ENCODE measurements at regions not wholly inside any gene's neighbourhood (a gene's known extent, or its start where the extent isn't known, plus 50 kb on each side); places are given as distances from the start of the nearest gene placed in this dataset.
"Not testable (repeated sequence)": the region's sequence is repeated elsewhere in the genome, so short reads cannot be mapped to it uniquely, and the experiment has no call there.

- not testable (repeated sequence) for TF ChIP-seq CTCF (IDR thresholded peaks at IDR 0.05); ZFX (IDR thresholded peaks at IDR 0.05; ENCODE audit: borderline replicate concordance)
Measured at GRCh38 chr2:12472265-12472664, 244.5 kb upstream of the TRIB2 start.

All from 22Rv1 (cell line).